Kidney capillary endothelial cell (primary cell): ENCODE measurements at regions not wholly inside any gene's neighbourhood (a gene's known extent, or its start where the extent isn't known, plus 50 kb on each side); places are given as distances from the start of the nearest gene placed in this dataset.
"Not testable (repeated sequence)": the region's sequence is repeated elsewhere in the genome, so short reads cannot be mapped to it uniquely, and the experiment has no call there.

ENCODE experiments used
- DNase-seq: peaks from one replicate; pipeline ENCODE4 v3.0.0-alpha.2; 2018; ENCODE audit warnings: low spot score

DNA sequence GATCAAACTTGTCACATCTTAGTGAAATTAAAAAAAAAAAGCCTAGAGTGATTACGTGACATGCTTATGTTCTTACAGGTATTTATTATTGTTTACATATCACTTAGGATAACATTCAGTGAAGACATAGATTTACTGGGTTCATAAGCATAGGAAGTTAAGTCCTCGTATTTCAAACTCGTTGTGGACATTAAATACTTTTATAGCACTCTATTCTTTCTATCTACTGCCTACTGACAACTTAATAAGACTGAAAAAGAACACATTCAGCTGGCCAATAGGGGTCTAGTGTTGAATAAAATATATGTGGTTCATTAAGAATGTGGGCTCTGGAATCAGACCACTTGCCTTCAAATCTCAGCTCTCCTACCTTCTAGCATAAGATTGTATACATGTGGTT lies 1927.4 kb downstream of the PCDH9 start:
- DNase-seq: no peak

DNA sequence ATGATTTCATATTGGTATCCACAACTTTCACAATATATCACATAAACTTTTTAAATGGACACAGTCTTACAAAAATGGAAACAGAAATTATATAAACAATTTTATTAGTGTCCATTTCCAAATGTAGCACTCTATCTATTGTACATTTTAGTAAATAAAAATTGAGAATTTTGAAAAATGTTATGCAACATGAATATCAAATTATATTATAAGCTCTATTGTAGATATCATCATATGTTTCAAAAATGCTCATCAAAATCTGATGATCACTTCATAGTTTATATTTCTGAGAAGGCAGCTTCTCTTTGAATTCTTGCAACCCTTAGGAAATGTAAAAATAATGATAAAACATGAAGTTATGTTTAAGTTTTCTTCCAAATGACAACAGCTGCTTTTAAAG lies 1928.6 kb downstream of the PCDH9 start:
- DNase-seq: no peak

DNA sequence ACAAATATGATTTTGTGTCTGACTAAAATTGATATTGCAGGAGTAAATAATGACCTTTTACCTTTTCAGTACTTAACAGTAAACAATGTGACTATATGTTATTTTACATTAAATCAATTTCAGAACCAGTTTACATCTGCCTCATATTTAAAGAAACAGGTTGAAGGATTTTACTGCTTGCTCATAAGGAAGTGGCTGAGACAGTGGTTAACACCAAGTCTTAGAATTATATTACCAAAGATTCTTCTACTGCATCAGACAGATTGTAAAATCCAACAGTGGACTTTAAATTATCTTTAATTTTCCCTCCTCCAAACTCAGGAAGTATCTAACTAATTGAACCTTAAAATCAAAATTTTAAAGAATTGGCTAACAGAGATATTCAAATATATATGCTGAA lies 1929.9 kb downstream of the PCDH9 start:
- no peak for DNase-seq

DNA sequence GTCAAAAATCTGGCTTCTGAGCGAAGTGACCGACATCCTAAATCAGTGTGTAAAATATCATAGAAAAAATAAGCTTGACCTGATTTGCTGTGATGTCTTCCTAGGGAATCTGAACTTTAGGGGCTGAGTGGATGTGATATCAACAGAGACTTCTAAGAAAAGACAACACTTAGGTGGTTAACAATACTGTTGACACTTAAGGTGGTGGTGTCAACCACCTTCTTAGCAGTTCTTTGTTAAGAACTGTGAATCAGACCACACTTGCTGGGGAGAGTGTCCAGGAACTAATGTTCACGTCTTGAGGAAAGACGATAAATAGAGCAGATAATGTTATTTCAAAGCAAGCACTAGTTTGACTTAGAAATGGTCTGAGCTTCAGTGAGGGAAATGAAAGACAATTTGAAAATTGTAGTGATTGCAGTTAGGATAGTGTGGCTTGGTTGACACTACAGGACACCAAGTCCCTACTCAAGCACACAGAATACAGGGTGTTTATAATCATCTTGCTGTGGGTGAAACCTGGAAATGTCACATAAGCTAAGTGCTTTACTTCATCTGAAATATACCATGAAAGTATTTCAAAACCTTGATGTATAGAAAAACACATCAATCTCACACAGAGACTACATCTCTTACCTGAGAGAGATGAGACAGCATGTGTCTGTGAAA lies 1936.5 kb downstream of the PCDH9 start:
- no peak for DNase-seq

DNA sequence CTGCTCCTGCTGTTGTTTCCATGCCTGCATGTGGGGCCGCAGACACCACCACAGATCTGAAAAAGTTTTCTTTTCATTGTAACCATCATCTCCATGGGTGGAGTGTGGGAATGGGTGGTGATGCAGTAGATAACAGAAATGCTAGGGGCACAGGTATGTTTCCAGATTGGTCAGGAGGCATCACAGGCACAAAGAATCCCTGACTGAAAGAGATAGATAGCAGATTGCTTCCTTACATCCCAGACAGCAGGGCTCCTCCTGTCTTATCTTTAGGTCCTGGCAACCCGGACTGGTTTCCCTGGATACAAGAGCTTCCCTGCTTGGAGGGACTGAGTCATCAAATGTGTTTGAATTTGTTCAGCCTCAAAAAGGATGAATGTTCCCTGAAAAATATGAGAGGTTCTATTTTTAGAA lies 1937.6 kb downstream of the PCDH9 start:
- no peak for DNase-seq

DNA sequence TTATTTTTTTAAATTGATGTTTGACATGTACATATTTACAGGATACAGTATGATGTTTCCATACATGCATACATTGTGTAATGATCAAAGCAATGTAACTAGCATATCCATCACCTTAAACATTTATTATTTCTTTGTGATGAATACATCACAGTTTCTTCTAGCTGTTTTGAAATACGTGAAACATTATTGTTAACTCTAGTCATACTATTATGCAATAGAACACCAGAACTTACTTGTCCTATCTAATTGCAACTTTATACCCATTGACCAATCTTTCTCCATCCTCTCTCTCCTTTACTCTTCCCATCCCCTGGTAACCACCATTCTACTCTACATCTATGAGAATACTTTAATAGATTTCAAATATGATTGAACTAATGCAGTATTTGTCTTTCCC lies 1942.7 kb downstream of the PCDH9 start:
- DNase-seq: no peak

DNA sequence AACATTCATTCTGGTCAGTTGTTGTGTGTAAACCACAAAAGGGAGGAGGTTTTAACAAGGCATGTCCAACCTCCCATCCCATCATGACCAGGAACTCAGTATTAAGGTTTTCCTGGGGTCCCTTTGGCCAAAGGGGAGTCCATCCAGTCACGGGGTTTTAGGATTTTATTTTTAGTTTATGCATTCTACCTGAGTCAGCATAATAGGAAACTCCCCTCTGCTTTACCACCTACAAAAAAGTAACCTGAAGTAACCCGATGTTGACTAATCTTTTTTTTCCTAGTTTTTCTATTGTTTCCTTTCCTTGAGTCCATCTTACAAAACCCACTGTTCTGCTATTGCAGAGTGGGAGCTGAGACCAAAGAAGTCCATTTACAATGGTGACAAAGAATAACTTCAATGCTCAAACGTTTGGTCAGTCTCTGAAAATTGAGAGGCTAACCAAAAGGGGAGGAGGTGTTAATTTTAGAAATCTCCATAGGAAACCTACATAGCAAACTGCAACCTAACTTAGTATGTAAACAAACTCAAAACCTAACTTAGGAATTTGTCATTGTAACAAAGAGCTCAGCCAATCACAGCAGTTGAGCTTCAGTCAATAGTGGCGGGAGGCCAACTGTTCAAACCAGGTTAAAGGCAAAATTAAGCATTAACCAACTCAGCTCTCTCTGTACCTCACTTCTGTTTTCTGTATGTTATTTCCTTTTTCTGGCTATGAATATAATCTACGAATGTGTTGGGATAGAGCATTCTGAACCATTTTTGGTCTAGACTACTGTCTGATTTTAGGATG lies 1954.1 kb downstream of the PCDH9 start:
- no peak for DNase-seq

DNA sequence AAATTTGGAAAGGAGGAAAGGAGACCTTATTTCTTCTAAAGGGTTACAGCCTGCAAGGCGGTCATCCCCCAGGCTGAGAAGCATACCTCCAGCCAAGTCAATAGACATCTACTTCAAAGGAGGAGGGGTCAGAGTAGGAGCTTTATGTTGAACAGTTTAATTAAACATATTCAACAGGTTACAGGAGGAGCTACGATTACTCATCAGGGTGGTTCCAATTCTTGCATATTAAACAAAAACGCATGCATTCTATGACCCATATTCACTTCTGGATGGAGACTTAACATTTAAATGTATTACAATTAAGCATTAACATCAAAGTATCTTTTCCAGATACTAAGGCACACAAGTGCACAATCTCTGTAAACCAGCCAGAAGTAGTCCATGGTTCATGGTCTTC lies 1955.0 kb downstream of the PCDH9 start:
- no peak for DNase-seq

DNA sequence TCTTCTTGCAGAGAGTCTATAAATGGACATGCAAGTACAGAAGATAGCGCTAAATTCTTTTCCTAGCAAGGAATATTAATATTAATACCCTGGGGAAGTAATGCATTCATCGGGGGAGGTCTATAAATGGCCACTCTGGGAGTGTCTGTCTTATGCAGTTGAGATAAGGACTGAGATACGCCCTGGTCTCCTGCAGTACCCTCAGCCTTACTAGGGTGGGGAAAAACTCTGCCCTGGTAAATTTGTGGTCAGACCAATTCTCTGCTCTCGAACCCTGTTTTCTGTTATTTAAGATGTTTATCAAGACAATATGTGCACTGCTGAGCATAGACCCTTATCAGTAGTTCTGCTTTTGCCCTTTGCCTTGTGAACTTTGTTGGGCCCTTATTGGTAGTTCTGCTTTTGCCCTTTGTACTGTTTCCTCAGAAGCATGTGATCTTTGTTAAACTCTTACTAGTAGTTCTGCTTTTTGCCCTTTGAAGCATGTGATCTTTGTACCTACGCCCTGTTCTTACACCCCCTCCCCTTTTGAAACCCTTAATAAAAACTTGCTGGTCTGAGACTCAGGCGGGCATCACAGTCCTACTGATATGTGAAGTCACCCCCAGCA lies 1956.2 kb downstream of the PCDH9 start:
- DNase-seq: not testable (repeated sequence)

DNA sequence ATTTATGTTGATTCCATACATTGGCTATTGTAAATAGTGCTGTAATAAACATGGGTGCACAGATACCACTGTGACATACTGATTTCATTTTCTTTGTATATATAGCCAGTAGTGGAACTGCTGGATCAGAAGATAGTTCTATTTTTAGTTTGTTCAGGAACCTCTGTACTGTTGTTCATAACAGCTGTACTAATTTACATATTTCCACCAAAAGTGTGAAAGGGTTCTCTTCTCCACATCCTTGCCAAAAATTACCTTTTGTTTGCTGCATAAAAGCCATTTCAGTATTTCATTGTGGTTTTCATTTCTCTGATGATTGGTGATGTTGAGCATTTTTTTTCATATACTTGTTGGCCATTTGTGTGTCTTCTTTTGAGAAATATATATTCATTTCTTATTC lies 1962.1 kb downstream of the PCDH9 start:
- DNase-seq: no peak

DNA sequence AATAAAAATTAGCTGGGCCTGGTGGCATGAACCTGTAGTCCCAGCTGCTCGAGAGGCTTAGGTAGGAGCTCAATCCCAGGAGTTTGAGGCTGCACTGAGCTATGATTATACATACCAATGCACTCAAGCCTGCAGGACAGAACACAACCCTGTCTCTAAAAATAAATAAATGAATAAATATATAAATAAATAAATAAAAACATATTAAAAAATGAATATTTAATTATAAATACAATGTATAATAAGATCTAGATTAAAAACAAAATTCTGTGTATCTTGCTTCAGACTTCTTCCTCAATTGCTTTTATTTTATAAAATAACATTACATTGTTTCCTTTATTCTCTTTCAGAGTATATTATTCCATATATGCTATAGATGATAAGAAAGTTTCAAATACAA lies 1964.1 kb downstream of the PCDH9 start:
- DNase-seq: no peak

DNA sequence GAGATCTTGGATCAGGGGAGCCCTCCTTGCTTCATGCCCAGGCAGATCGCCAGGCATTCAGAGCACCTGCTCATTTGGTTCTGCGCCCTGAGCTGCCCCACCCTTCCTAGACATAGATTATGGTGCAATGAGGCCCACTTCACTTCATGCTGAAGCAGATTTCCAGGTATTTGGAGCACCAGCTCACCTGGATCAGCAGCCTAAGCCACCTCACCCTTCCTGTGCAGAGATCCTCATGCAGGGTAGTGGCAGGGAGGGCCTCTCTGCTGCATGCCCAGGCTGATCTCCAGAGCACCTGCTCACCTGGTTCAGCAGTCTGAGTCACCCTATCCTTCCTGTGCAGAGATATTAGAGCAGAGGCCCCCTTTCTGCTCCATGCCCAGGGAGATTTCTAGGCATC lies 1966.1 kb downstream of the PCDH9 start:
- DNase-seq: no peak

DNA sequence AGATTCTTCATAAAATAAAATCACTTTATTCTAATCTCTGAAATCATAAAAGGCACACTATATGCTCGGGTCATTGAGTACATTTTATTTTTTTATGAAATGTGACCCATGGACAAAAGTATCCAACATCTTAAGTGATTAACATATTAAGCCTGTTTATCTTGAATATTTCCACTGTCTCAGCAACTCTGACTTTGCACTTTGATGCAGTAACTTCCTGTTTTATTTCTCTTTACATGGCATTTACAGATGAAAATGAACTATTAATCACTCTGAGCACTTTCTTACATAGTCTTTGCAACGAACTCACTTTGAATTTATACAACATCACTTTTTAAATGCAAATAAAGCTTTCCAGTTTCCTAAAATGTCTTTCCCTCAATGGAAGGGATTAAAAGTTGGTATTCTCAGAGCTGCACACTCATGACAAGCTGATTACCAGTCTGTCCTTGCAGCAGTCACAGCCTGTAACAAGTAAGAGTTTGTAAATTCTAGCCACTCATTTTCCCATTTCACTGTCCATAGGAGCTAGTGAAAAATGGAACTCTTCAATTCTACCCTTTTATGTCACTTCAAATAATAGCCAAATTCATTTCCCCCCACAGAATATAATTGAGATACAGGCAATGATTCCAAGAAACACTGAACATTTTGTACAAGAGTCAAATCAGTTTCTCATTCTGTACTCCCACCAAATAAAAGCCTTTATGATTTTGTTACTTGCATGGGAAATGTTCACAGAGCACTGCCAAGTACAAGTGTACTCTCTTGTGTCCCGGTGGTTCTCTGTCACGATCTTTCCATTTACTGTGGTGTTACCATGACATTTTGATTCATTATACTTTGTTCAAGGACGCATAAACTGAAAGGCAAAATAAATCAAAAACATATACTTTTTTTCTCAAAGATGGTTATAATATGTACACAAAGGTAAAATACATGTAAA lies 1968.9 kb downstream of the PCDH9 start:
- no peak for DNase-seq

DNA sequence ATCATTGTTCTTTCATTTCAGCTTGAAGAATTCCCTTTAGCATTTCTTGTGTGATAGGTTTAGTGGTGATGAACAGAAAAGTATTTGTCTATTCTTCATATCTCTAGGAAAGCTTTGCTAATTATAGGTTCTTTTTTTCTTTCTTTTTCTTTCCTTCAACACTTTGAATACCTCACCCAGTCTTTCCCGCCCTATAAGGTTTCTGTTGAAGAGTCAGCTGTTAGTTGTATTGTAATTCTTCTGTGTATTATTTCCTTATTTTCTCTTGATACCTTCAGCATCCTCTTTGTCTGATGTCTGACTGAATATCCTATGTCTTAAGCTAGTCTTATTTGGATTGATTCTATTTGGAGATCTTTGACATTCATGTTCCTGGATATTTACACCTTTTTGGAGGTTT lies 1989.4 kb downstream of the PCDH9 start:
- no peak for DNase-seq

DNA sequence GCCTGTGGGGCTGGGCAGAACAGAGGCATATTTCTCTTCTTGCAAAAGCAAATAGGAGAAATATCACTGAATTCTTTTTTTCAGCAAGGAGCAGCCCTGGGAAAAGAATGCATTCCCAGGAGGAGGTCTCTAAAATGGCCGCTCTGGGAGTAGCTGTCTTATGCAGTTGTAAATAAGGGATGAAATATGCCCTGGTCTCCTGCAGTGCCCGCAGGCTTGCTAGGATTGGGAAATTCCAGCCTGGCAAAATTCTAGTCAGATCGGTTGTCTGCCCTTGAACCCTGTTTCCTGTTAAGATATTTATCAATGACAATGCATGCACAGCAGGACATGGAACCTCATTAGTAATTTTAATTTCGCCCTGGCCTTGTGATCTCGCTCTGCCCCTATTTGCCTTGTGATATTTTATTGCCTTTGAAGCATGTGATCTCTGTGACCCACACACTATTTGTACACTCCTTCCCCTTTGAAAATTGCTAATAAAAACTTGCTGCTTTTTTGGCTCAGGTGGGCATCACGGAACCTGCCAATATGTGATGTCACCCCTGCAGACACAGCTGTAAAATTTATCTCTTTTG lies 1993.2 kb downstream of the PCDH9 start:
- DNase-seq: no peak

DNA sequence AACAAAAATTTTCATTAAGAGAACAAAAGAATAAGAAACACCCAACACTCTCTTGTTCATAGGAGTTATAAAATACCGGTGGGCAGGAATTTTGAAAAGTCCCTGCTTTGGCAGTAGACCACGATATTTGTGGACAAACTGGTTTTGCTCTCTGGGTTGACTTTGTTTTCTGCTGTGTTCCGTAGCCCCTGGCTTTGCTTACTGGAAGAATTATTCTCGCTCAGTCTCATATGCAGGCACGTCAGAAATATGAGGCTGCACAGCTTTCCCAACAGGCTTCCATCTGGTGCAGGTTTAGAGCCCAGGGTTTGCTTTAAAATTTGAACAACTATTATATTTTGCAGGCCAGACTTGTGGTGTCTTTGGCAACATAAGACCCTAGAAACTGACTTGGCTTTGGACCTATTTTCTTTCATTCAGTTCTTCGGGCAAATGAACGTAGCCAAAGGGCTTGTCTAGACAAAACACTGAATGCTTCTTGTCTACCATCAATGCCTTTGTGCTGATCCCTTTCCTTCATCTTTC lies 2012.6 kb downstream of the PCDH9 start:
- no peak for DNase-seq

DNA sequence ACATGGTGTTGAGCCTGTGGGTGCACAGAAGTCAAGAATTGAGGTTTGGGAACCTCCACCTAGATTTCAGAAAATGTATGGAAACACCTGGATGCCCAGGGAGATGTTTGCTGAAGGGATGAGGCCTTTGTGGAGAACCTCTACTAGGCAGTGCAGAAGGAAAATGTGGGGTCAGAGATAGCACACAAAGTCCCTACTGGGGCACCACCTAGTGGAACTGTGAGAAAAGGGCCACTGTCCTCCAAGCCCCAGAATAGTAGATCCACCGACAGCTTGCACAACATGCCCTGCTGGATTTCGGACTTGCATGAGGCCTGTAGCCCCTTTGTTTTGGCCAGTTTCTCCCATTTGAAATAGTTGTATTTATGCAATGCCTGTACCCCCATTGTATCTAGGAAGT lies 2027.3 kb downstream of the PCDH9 start:
- DNase-seq: not testable (repeated sequence)

DNA sequence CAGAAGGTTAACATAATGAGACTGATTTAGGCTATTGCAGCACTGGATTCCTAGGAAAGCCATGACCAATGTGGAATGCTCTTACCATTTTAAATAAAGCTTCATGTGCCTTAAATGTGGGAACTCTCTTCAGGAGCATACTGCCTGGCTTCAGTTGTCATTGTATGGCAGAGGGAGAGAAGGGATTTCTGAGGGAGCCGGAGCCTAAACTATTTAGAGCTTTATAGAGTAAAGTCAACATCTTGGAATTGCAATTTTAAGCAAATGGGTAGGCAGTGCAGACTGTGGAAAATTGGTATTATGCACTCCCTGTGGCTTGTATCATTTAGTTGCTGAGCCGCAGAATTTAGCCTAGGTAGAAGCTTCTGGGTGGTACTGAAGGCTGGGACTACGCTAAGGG lies 2041.4 kb downstream of the PCDH9 start:
- DNase-seq: no peak

DNA sequence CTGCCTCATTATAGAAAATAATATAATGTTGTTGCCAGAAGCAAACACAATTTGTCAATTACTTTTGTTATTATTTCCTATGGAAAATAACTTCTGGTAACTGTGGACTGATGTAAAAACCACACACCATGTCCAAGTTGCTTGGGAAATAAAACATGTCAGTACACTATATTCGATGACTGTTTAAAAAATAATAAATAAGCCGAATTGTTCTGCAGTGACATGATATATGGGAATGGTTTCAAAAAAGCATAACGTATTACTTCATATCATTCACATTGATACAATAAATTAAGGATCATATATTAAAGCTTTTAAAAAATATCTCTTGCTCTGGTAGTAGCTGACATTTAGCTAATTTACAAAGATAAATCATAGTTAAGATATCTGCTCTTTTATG lies 2062.1 kb downstream of the PCDH9 start:
- DNase-seq: no peak

DNA sequence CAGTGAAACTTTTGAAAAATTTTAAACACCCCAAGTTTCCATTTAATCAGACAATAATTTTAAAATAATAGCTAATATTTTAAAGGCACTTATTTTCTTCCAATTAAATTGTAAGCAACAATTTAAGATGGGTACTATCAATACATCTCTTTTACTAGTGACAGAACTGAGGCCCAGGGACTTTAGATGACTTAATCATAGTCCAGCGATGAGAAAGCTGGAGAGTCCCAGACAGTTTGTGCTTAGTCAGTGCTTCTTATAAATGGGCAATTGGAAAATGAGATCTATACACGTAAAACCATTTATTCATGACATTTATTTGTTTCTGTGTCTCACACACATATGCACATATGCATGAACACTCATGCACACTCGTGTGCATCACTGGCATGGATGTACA lies 2063.5 kb downstream of the PCDH9 start:
- DNase-seq: no peak

DNA sequence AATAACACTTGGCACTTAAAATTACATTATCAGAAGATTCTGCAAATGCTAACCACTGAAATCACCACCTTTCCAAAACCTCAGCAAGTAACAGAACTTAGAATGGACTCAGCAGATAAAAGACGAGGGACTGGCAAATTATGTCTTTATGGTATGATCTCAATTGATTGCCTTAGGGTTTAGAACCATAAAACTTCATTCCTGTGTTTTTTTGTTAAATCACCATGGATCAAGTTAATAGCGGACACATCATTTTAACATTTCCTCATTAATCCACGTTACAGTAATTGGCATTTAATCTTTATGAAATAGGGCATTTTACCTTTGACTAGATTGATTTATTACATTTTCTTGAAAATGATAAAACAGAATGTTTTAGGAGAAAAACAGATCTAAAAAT lies 2070.3 kb downstream of the PCDH9 start:
- no peak for DNase-seq

DNA sequence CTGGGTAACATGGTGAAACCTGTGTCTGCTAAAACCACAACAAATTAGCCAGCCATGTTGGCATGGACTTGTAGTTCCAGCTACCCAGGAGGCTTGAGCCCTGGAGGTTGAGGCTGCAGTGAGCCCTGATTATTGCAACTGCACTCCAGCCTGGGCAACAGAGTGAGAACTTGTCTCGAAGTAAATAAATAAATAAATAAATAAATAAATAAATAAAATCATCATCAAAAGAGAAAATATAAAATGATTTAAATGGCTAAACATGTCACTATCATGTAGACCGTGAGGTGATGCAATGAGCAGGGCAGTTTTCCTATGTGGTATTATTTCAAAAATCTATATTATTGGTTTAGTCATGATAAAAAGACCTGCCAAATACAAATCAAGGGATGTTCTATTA lies 2074.3 kb downstream of the PCDH9 start:
- no peak for DNase-seq
